Iris pigment epithelial cell (primary cell): ENCODE measurements at regions not wholly inside any gene's neighbourhood (a gene's known extent, or its start where the extent isn't known, plus 50 kb on each side); places are given as distances from the start of the nearest gene placed in this dataset.
A peak's percentile ranks its signal among the peaks of the same experiment; 100 is the strongest.
"Not testable (repeated sequence)": the region's sequence is repeated elsewhere in the genome, so short reads cannot be mapped to it uniquely, and the experiment has no call there.

ENCODE experiments used
- DNase-seq: peaks from one replicate; pipeline ENCODE4 v3.0.0-alpha.2; 2011; ENCODE audit warnings: low read depth

DNA sequence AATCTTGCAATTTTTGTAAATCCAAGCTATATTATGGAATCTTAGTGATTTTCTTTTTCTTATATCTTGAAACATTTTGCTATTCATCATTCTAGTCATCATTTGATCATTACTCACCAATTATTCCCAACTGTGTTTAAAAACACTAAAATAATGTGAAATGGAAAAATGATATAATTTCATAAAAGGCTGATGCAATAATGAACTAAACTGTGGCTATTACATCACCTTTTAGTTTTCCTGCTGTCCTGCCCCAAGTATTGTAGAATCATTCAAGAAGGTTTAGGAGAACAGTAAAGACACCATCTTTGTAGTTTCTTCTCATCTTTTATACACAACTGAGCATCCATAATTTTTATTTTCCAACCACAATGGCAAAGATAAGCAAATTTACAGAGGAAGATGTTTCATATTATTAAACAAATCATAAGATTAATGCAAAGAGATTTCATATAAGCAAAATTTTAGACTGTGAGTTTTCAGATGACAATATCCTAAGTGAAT is 431.0 kb upstream of the SLC30A5 start:
- no peak for DNase-seq

DNA sequence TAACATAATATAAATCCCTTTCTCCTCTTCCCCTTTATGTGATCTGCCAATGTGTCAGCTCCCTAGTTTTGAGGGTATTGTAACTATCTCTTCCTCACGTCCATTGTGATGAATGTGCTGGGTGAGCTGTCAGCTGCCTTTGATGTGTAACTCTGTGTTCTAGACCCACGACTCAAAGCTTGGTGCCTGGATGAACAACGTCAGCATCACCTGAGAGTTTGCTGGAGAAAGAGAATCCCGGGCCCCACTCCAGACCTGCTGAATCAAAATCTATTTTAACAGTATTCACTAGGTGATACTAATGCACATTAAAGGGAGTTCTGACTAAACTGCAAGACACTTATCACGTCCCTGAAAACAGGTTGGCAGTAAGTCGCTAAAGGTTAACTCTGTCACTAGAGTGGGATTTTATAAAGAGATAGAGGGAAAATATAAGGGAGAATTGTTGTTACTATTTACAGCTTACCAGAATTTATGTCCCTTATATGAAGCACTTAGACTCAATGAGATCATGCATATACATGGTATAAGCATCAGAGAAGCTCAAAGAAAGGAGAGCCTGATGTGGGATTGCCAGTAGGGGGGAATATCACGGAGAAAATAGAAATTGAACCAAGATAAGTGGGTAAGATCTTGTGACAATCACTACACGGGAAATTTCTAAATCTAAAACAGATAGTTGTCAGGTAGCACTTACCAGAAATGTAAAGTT is 423.8 kb upstream of the SLC30A5 start:
- DNase-seq: no peak

DNA sequence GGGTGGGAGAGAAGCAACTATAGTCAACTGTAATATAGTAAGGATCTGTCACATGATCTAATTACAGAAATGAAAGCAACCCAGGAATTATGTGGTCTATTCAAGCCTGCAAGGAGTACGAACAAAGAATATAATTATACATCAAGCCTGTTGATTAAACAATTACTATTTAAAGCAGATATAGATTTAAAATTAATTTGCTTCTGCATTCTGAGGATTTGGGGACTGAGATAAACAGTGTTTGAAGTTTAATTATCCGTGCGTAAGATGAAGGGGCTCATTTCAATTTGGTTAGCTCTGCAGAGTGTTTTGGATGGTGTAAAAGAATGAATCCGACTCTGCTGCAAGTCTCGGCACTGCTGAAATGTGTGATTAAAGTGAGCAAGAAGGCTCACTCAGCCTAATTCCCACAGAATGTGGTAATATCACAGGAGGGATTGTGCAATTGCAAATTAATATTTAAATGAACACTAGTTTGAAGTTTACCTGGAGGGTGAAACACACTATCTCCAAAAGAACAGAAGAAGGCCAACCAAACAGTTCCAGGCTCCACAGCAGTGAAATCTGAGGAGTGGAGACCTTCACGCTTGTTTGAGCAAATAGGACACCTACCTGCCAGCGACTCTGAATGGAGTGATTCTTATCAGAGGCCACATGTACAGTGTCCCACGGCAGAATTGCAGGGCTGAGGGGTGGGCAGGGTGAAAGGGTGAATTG is 420.6 kb upstream of the SLC30A5 start:
- DNase-seq: no peak

DNA sequence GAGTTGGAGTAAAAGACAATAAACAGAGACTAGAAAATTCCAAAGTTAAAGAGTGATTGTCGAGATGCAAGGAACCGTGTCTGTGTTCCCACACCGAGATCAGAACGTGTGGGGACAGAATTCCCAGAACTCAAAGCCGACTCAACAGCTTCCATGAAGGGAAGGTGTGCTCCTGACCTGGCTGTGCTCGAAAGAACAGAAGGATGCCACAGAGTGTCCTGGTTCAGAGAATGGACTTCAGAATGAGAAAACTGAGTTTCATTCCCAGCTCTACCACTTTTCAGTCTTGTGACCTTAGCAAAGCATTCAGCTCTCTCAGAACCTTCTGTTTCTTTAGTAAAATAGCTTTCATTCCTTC is 420.0 kb upstream of the SLC30A5 start:
- no peak for DNase-seq

DNA sequence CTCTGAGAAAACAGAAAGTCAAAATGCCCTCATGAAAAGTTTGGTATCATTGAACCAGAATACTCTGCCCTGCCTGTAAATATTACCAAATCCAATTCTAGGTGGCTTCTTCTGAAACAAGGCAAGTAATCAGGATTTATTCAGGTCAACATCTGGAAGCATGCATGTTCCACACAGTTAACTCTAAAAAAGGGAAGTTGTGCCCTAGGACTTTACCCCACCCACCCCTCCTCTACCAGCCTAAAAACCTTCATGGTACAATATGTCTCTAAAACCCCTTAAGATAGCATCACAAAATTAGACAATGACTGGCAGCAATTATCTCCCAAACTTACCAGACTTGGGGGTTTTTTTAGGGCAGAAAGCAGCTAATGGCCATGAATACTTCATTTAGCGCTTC is 414.8 kb upstream of the SLC30A5 start:
- no peak for DNase-seq

DNA sequence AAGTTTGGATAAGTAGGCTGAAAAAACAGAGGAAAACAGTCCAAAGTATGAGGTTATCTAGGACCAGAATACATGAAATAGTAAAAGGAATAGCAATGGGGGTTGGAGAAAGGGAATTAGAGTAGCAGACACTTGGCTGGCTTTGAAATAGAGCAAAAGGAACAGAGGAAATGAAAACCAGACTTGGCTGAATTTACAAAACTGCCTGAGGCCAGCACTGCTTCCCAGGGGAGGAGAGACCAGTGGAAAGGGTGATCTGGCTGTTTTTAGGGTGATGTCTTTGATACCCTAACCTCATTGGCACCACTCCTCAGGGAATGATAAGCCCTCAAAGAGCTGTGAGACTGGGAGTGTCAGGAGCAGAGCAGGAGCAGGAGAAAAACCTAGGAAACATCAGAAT is 413.4 kb upstream of the SLC30A5 start:
- DNase-seq: no peak

DNA sequence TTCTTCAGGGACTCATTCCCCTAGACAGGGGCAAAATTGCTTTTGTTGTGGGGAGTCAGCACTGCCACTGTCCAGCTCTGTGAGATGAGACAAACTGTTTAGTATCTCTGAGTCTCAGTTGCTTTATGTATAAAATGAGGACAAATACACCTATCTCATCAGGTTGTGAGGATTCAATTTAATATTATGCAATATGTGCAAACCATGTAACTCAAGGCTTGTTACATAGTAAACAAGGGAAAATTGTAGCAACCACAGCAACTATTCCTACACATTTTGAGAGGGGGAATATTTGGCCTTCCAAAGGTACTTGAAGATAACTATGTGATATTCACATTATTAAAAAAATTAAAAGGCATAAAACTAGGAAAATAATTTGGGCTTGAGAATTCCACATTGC is 411.9 kb upstream of the SLC30A5 start:
- no peak for DNase-seq

DNA sequence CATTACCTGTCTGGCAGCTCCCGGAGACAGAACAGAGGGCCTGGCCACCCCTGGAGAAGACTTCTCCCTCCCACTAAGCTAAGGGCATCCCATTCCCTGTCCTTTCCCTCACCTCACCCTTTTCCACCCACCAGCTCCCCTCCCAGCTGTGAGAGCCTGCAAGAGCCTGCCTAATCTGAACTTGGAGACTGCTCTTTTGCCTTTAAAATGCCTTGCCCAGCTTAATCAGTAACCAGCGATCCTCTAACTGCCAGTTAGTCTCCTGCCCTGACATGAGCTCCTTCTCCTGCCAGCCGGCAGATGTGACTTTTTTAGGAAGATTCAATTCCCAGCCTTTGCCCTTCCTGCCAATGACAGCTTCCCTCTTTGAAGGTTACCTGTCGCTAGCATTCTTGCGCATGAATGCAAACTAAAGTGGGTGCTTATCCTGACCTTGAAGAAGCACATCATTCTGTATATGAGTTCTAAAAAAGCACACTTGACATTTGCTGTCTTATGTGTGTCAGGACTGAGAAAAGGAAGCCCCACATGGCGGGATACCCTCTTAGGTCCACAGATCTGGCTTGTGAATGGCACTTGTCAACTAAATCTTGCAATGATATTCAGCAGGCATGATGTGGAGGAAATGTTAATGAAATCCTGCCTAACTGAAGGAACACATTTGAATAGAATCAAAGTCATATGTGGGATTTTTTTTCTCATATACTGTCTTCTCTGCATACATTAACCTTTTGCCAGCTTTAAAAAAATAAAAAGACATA is 411.2 kb upstream of the SLC30A5 start:
- DNase-seq: no peak

DNA sequence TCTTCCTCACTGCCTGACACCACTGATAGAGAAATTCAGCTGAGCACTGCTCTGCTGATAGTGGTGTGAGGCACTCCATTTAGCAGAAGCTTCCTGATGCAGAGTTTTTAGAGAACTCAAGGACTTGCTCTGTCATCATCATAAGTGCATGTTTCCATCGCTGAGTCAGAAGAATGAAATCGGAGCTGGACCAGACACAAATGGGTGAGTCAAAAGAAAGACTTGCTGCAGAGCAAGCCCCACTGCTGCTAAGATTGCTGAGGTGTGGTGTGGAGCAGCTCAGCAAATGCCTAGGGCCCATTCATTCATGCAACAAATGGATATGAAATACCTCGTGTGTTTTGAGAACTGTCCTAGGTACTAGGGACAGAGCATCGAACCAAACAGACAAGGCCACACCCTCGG is 410.2 kb upstream of the SLC30A5 start:
- DNase-seq: peak; percentile 100

DNA sequence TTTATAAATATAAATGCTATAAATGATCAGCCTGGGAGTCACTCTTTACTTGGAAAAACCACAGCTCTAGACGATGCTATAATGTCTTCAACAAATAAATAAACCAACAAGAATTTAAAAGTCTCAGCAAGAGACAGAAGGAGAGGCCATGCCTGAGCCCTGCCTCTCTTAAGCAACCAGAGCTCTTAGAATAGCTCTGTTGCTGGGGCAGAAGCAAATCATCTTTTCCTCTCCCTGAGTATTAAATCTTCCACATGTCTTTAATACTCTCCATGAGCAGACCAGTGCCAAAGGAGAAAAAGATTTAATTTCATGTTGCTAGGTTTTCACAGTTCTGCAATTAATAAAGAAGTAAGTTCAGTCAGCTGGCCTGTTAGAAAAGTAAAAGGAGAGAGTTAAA is 408.0 kb upstream of the SLC30A5 start:
- no peak for DNase-seq

DNA sequence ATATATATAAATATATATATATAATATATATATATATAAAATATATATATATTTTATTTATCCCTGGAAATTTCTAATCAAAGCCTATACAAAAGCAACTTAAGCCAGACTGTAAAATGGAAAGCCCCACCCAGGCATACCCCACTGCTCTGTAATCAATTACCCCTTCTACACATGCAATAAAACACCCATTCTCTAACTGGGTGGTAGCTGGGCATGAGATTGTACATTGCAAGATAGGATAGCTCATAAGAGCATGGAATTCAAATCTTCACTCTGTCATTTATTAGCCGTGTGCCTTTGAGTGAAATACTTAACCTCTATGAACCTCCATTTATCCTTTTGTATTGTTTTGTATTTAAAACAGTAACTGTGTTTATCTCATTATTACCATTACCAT is 405.3 kb upstream of the SLC30A5 start:
- DNase-seq: no peak

DNA sequence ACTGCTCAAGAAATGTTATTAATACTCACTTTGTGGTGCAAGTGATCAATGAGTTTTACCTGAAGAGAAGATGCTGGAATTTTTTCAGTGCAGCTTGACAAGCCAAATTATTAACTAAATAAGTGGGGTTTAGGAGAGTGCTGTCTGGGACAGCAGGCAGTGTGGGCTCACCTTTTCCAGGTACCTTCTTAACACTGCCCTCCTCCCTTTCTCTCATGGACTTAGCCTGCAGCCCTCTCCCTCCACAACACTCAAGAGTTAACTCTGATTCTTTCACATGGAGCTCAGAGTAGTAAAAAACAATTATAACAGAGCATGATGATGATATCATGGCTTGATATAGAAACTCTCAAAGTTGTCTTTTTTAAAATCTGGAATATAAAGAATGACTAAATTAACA is 404.8 kb upstream of the SLC30A5 start:
- DNase-seq: no peak

DNA sequence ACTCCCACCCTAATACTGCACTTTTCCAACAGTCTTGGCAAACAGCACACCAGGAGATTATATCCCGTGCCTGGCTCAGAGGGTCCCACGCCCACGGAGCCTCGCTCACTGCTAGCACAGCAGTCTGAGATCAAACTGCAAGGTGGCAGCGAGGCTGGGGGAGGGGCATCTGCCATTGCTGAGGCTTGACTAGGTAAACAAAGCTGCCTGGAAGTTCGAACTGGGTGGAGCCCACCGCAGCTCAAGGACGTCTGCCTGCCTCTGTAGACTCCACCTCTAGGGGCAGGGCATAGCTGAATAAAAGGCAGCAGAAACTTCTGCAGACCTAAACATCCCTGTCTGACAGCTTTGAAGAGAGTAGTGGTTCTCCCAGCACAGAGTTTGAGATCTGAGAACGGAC is 401.9 kb upstream of the SLC30A5 start:
- not testable (repeated sequence) for DNase-seq

DNA sequence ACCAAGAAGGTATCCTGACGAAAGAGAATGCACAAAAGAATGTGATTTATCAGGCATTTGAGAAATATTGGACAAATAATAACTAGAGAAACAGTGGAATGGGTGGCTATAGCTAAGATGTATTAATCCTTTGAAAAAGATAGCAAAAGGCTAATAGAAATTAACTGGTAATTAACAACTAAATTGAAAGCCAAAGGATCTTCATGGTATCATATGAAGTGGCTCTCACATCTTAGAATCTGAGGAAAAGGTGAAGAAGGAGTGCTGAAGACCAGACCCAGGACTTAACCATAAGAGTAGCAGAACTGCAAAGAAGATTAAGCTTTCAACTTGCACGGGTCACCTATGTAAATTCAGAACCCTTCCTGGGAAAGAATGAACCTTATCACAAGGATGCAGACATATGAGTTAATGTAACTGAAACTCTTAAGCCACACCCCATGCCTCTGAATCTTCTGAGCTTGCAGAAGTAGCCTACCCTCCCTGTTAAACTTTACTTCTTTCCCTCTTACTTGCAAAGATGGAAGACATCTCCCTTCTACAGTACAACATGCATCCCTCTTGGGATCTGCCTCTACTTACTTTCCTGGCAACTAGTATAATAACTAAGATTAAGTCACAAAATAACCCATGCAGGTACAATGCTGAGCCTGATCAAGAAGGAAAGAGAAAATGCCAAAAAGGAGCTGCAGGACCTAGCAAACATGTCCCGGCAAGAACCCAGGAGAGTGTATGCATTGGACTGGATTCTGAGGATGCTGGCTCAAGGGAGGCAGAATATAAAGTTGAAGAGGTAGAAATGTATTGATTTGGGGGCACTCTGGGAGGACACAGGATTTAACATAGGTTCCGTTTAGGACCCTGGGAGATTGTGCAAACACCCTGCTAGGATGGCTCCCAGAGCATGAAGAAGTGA is 395.5 kb upstream of the SLC30A5 start:
- no peak for DNase-seq

DNA sequence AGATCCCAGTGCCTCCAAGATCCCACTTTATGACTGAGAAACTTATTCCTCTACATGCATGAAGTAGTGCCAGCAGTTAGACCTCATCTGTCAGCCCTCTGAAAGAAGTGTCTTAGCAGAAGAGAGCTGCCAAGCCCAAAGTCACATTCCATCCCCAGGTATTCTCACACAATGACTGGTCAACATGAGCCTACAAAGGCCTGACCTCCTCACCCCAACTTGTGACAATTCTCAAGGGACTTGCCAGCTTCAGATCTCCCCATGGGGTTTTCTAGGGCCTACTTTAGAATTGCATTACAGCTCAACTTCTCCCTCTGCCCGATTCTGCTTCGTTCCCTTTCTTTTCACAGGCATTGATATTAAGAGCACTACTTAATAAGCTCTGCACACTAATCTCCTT is 393.8 kb upstream of the SLC30A5 start:
- no peak for DNase-seq

DNA sequence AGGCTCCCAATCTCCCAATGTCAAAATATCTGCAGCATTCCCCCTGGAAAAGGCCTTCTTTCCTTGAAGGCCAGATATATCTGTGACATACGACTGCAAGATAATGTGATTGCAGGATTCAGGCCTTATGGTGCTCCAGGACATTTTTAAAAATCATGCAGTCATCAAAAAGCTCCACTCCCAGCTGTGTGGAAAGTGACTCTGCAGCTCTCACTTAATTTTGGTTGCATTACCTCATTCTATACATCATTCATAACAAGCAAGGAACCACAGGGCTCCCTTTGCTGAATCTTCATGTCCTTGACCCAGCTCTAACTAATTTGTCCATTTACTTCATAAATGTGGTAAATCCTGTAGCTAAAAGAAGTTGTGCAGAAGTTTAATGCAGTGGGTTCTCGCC is 386.2 kb upstream of the SLC30A5 start:
- no peak for DNase-seq

DNA sequence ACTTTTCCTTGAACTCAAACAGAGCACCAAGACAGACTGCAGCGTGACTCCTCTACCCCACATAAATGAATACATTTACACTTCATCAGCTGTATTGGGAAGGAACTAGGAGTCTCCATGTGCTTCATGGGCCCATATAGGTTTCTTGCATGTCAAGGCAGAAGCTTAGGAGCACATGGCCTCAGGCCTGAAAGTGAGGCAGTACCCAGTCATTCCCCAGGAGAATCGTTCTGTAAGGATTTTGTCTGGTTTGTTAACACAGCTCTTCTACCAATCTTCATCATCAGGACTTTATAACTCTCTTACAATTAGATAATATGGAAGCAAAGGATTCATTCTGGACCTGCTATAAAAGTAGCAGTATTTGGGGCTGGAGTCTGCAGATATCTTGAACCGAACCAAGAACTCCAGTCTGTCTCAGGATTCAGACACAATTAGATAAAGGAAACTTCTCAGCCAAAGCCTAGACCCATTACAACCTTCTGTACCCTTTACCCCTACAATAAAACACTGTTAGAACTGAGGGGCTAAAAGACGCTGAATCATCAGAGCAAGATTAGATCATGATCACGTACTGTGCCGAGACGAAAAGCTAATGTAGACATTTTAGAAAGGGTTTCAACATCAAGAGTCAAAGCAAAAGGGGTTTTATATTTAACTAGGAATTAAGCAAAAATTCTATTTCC is 385.5 kb upstream of the SLC30A5 start:
- DNase-seq: no peak

DNA sequence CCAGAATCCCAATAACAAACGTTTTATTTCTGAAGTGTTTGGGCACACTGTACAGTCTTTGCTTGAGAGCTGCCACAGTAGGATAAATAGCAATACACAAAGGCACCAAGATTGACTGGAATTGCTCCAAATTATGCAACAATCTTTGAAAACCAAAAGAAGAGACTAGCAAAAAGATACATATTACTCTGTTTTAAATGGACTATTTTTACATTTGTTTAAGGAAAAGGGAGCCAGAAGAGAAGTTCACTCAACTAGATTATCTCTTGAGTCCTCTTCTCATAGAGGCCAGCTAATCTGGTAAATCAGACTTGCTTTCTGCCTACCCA is 385.0 kb upstream of the SLC30A5 start:
- no peak for DNase-seq

DNA sequence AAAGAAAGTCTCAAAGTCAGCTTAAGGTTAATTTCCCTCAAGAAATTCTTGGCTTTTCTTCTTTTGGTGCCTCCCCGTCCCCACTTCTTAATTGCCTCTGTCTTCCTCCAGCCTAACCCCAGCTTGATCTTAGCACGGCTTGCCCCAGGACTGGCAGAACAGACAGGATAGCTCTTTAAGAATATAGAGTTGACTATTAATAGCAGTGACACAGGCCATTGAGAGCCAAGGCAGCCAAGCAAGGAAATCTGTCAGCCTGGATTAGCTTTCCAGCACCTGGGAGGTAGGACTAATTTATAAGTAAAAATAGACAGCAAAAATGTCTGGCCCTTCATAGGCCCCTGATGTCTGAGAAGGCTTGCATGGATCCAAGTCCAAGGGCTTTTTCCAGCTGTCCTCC is 384.6 kb upstream of the SLC30A5 start:
- no peak for DNase-seq

DNA sequence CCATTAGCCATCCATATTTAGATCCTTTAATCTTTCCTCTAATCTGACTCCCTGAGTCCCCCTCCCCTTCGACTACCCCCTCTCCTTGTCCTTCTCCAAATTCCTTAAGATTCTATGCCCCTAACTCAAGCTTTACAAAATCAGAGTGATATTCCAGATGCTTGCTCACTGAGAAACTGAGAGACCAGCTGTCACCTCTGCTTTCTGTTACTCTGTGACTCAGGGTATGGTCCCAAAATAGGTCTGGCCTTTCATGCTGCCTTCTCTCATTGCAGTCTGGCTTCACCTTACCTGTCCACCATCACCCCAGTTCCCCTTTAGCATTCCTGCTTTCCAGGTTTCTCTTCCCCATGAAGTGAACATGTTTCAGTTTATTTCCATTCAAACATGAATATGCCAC is 383.3 kb upstream of the SLC30A5 start:
- no peak for DNase-seq
